ENCODE measurements at regions not wholly inside any gene's neighbourhood (a gene's known extent, or its start where the extent isn't known, plus 50 kb on each side); places are given as distances from the start of the nearest gene placed in this dataset.

GRCh38 chr5:179485845-179486575 lies 64.3 kb upstream of the RUFY1 start:
- no peak for TF ChIP-seq POLR2A (IDR thresholded peaks at IDR 0.05)
- no peak for TF ChIP-seq CTCF (IDR thresholded peaks at IDR 0.05)
- no peak for TF ChIP-seq POLR2AphosphoS5 (IDR thresholded peaks at IDR 0.05)

Measured in upper lobe of left lung (tissue), 4 donors.